Colon (tissue), 2 donors: ENCODE measurements at regions not wholly inside any gene's neighbourhood (a gene's known extent, or its start where the extent isn't known, plus 50 kb on each side); places are given as distances from the start of the nearest gene placed in this dataset.
"Not testable (repeated sequence)": the region's sequence is repeated elsewhere in the genome, so short reads cannot be mapped to it uniquely, and the experiment has no call there.

Source experiments
- FAIRE-seq: peaks from 2 replicates; lab custom pipeline; 2012; peaks lifted over from hg19 to GRCh38; lab: Jason Lieb, UNC
- donor health status: control.
- donor health status: control.

DNA sequence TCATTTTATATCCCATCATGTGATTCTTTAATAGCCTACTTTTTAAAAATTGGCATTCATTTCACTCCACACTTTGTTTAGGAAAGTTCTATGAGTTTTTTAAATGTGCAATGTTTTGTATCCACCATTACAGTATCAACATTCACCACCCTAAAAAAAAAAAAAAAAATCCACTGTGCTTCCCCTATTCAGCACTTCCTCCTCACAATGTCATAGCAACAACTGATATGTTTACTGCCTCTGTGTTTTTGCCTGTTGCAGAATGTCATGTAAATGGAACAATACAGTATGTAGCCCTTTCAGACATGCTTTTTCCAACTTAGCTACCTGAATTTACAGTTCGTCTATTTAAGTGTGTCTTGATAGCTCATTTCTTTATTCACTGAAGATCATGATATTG is 754.2 kb downstream of the FAM181B start:
- no peak for FAIRE-seq

DNA sequence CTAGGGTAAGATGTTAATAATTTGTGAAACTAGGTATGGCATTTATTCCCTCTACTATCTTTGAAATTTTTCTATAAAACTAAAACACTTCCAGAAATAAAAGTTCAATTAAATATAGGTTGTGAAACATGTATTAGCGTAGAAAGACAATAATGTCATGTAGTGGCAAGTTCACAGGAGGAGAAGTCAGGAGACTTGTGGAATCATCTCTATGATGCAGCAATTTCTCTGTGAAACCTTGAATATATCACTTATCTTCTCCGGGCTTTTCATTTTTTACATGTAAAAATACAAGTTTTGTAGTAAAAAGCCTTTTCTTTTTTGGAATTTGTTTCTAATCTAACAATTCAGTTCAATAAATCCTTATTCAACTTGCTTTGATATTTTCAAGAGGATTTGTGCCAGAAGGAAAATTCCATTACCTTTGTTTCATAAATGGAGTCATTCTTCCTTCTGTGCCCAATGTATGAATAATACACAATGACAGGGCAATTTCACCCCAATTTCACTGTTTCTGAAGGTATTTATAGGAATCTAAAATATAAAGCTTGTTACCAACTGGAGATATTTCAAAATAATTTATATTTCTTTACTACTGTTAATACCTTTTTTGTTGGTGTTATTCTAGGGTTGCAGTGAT is 758.3 kb downstream of the FAM181B start:
- FAIRE-seq: no peak

DNA sequence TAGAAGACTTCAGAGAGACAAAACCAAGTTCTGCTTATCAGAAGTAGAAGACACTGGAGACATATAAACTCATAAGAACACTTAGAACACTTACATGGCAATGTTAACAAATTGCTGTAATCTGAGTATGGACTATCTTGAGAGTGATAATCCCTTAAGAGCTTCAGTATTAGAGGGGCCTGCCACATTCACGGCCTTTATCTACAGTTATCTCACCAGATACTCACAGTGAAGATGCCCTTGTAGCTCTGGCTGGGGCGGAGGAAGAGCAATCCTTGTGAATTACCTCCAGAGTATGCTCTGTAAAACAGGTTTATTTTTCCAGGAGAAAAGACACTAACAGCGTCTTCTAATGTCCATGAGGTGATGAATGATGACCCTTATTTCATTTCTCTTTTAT is 762.8 kb downstream of the FAM181B start:
- no peak for FAIRE-seq

DNA sequence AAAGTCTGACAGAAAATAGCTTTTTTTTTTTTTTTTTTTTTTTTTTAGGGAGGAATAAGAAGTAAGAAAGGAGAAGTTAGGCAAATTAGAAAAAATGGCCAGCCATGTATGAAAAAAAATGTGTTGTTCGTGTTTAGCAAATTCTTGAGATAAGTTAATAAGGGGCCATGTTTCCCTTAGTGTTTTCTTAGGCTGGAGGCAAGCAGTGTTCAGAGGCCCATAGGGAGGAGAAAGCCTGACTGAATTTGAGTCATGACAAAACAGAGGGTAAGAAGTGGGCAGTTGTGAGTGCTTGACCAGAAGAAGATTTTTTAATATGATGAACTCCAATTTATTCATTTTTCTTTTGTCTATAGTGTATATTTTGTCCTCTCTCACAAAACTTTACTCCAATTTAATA is 766.4 kb downstream of the FAM181B start:
- FAIRE-seq: no peak

DNA sequence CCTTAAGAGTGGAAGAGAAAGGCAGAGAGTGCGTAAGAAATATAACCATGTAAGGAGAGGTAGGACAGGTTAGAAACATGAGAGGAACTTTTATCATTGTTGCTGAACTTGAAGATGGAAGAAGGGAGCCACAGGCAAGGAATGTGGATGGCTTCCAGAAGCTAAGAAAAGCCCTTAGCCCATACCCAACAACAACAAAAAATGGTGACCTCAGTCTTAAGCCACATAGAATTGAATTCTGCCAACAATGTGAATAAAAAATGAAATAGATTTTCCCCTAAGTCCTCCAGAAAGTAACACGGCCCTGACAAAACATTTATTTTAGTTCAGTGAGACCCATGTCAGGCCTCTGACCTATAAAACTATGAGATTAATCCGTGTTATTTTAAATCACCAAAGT is 767.3 kb downstream of the FAM181B start:
- FAIRE-seq: no peak

DNA sequence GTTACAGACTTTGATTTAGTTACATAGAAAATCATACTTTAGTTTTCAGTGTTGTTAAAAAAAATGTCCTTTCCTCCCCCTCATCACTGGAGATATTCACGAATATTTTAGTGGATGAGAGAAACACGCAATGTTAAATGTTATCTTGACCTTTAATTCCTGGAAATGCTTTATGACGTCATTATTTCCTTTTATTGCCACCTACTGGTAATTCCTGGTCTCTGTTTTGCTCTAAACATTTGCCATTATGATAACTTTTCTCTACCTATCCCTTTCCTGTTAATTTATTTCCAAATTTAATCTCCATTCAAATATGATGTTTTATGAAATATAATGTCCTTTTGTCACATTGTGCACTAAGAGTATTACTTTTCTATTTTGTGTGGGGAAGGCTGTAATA is 770.6 kb downstream of the FAM181B start:
- FAIRE-seq: no peak

DNA sequence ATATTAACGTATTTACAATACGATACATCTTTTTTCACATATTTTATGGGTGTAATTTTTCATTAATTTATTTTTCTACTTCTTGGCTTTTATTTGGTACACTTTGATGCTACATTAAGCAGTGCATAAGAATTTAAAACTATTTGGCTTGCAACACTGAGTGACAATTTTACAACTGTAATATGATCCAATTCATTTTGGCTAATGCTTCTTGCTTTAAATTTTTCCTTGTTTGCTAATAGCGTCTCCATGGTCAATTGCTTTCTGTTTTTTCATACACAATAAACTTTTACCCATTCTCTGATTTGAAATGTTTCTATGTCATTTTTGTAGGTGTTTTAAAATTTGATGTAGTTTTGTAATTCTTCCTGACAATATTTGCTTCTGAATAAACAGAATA is 773.2 kb downstream of the FAM181B start:
- no peak for FAIRE-seq

DNA sequence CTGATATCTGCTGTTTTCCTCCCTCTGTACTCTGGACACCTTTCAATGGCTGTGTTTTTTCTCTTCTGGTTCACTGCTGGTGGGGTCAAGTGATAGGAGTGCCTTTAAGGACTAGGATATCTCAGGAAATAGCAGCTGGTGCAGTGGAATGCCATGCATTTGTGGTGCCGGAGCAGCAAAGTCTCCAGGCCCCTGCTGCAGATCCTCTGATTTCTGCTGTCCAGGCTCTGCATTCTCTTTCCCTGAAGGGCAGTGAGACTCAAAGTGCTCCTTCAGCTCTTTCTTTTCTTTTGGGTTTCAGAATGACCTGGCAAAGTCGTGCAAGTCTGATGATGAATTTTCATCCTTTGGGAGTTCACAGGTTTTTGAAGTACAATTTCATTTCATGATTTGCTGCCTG is 774.3 kb downstream of the FAM181B start:
- no peak for FAIRE-seq

DNA sequence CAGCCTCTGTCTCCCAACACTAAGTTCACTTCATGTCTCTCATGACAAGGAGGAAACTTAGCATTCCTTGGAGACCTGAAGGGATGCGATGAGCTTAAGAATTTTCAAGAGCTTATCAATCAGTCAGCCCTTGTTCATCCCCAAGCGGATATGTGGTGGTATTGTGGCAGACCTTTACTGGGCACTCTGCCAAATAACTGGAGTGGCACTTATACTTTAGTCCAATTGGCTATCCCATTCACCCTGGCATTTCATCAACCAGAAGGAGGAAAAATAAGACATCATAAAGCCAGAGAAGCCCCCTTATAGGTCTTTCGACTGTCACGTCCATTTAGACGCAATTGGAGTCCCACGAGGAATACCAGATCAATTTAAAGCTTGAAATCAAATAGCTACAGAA is 779.4 kb downstream of the FAM181B start:
- not testable (repeated sequence) for FAIRE-seq

DNA sequence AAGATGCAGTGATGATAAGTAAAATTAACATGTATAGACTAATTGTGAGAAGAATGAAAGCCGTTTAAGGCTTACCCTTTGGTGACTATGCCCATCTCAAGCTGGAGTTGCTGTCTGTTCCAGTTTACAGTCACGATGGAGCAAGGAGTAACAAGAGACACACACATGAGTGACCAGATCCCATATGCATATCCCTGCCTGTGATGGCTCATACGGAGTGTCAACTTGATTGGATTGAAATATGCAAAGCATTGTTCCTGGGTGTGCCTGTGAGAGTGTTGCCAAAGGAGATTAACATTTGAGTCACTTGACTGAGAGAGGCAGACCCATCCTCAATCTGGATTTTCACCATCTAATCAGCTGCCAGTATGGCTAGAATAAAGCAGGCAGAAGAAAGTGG is 786.8 kb downstream of the FAM181B start:
- no peak for FAIRE-seq

DNA sequence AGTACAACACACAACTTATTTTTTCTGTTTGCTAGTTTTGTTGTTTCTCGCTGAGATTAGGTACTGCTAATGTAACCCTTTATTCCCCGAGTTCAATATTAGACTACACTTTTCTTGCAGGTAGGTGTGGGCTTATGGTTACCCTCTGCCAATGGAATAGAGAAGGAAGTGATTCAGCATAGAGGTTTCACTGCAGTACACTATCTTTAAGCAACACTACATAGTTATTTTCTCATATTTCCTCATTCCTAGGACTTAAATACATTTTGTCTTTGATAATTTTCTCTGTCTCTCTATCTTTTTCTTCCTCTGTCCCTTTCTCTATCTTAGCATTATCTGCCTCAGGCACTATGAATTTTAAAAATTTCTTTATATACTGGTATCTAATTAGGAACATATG is 791.0 kb downstream of the FAM181B start:
- FAIRE-seq: no peak

DNA sequence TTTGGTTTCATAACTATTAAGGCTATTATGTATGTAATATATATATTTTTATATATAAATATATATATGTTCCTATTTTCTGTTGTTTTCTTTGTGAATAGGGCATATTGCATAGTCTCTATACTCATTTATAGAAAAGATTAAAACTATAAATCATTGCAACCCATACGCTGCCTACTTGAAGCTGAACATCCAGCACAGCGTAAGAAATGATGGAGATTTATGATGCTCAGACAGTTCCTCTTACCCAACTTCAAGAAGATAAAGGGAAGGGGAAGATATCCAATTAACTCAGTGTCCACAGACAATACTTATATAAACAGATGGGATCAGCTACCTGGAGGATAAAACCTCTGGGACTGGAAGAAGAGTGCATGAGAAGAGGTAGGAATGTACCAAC is 791.7 kb downstream of the FAM181B start:
- no peak for FAIRE-seq

DNA sequence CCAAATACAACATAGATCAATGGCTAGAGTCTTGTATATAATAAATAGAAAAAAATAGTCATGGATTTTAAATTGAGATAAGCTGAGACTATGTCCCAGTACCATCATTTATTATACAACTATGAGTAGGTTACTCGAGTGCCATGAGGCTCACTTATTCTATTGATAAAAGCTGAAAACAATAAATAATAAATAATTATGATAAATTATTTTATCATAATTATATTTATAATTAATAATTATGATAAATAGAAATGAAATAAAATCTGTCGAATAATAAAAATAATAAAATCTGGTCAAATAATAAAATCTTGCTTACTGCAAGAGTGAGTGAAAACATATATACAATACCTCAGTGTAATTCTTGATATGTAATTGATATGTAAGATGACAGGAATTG is 801.4 kb downstream of the FAM181B start:
- FAIRE-seq: no peak

DNA sequence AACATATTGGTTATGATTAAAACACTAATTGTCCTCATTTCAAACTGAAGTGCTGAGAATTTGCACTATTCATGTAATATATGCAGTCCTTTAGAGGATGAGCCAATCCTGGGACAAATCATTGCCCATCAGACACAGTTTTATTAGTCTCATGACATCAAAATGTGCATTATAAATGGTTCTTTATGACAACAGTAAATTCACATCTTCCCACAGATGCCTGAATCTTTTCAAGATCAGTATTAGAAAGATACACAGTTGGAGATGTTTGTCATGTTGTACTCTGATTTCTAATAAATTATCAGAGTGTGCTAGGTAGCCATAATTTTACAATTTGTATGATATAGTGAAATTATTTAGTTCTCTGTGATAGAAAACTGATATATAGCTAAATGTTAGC is 813.5 kb downstream of the FAM181B start:
- FAIRE-seq: no peak

DNA sequence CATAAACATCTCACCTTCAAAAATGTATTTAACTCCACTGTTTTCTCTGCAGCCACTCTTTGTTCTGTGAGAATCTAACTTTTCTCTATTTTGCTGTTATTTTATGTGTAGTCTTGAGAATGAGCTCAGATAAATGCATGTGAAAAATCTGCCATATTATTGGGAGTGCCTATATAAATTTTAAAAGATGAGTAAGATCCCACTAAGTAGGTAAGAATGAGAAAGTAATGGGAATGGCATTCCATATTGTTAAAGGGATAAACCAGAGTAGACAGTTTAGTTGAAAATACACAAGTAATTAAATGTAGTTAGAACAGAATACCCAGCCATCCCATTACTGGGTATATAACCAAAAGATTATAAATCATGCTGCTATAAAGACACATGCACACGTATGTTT is 817.2 kb downstream of the FAM181B start:
- FAIRE-seq: no peak

DNA sequence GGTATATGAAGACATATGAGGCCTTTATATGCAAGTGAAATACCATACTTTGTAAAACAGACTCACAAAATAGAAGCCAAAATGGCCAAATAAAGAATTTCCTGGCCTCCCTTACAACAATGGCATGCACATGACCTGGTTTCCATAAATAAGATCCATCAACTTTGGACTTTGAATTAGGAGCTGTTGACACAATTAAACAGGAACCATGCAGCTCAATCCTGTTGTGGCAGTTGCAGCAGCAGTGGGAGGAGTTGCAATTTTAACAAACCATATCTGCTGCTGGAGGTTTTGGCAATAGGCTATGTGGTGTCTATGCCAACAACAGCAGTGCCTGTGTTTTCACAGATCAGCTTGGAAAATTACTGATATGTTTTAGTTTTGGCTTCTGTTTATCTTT is 818.6 kb downstream of the FAM181B start:
- no peak for FAIRE-seq

DNA sequence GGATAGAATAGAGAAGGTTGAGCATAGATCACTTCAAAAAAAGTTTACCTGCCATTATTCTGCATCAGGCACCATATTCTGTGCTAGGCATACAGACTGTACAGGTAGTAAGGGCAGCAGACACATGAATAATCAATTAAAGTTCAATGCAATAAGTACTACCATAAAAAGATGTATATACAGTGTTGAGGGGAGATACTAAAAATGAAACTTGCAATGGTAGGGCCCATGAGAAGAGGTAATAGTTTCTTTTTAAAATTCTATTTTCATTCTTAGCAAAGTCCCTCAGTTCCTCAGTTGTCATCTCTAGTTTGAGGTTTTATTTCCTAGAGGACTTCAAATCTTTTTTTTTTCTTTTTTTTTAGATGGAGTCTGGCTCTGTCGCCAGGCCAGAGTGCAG is 819.9 kb downstream of the FAM181B start:
- no peak for FAIRE-seq

DNA sequence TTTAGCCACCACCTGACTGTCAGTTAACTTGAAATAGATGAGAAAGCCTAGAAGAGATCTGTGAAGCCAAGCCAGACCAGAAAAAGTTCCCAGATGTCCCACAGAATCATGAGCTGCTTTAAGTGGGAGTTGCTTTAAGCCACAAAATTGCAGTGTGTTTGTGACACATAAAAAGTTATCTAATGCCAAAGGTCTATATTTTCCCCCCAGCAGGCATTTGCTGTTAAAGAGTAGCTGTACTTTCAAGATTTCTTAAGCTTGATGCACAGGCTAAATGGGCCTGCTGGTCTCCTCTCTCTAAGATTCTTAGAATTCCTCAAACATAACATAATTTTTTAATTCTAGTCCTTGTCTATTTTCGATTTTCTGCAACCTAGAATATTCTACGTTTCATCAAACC is 825.7 kb downstream of the FAM181B start:
- no peak for FAIRE-seq

DNA sequence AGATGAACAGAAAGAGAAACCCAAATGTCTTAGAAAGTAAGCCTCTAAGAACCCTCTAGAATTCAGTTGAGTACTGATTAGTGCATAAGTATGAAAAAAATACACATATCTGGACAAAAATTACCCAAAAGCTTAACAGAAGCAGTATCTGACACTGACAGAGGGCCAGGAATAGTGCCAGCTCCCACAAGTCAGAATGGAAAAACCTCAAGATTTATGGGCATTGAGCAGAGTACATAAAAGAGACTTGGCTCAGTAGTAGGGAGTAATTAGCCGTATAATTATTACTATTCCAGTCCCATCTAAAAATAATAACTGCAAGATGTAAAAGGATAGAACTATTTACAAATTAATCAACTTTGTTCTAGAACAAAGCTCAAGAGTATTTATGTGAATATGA is 834.5 kb downstream of the FAM181B start:
- FAIRE-seq: no peak

DNA sequence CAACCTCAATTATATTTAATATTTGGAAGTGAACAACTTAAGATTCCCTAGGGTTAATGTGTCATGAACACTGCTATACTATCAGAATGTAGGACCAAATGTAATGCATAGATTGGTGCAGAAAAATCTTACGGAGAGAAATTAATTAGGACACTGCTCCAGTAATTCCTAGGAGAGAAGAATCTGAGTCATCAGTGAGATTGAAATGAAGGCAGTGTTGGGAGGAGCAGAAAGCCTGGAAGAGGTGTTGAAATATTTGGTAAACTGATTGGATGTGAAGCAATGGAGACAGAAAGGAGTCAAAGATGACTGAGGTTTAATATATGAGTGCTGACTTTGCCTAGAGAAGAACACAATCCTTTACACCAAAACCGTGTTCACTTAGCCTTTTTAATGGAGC is 836.0 kb downstream of the FAM181B start:
- FAIRE-seq: no peak

DNA sequence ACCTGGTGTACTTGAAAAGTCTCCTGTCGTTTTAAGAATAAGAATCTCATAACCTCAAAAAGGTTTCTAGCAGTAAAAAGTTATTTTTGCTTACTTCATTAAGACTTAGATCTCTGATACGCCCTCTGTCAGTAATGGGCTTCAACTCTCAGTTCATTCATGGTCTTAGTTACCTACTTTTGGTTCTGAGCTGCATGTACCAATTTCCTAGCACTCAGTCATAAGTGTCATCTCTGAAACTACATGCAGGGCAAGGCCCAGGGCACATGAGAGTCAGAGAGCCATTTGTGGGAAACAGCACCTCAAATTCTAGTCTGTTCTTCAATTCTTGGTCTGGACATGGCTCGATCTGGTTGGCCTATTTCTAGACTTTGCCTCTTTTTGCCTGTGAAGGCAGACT is 838.4 kb downstream of the FAM181B start:
- FAIRE-seq: no peak

DNA sequence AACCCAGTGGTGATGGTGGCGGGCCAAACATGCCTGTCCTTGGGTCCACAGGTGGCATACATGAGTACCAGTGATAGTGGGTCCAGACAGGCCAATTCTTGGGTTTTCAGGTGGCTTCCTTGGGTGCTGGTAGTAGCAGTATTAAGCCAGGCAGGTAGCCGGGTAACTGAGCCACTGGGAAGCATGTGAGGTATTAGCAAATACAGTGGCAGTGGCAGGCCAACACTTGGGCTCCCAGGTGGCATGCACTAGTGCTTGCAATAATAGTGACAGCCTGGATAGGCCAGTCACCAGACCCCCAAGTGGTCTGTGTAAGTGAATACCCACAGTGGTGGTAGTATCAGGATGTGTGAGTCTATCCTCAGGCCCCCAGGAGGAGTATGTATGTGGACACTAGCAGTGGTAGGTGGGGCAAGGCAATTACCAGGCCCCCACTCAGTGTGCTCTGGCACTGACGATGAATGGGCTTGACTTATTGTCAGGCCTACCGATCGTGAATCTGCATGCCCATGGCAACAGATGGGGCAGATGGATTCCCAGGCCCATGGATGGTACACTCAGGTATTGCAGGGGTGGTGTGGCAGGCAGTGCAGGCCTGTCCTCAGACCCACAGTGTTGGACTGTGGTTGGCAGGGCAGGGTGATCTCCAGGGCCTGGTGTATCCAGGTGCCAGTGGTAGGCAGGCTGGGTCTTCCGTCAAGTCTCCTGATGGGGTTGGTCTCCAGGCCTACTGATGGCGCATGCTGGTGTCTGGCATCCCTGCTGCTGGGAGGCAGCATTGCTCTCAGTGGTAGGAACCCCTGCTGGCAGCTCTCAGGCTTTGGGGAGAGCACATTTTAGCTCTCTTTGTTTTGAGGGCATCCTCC is 840.7 kb downstream of the FAM181B start:
- no peak for FAIRE-seq

DNA sequence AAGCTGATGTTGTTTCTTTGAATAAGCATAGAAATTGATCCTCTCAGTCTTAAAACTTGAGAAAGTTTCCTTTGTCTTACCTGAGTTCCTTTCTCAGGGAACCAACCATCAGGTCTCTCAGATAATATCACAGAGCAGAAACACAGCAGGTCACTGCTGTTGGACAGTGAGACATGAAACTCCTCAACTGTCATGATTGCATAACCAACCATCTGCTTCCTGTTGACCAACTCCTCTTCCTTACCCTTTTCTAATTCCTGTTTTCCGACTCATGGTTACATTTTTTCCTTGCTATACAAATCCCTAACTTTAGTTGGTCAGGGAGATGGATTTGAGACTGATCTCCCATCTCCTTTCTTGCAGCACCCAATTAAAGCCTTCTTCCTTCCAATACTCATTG is 845.3 kb downstream of the FAM181B start:
- FAIRE-seq: no peak

DNA sequence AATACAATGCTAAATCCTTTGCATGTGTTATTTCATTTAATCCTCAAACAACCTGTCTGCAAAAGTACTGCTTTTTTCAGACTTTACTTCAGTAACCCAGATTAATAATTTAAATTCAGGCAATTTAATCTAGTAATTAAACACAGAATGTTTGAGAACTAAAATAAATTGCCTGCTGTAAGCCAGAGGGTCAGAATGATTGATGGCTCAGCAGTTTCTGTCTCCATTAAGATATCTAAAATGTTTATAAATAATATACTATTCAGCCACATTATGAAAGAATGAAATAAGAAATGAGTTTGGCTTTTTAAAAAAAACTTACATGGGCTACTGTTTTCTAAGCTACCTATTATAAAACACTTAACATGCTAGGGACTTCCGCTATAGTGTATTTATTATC is 846.0 kb downstream of the FAM181B start:
- FAIRE-seq: no peak
